OCI-LY1 (cell line): ENCODE measurements at regions not wholly inside any gene's neighbourhood (a gene's known extent, or its start where the extent isn't known, plus 50 kb on each side); places are given as distances from the start of the nearest gene placed in this dataset.

Experiments used
- H2AFZ ChIP-seq: fragments of 200-600 bp; sonication (generic), shearing (Covaris generic); 2 replicates; pipeline ENCODE4 v1.6.0; 2014; ENCODE audit warnings: antibody characterized with exemption, mild to moderate bottlenecking, low read length
- H3F3A ChIP-seq: fragments of 200-600 bp; sonication (generic), shearing (Covaris generic); 2 replicates; pipeline ENCODE4 v1.6.0; 2014; ENCODE audit warnings: mild to moderate bottlenecking, antibody characterized with exemption, low read length, moderate library complexity; ENCODE audit not compliant: insufficient read depth
- H3K27ac ChIP-seq: fragments of 200-600 bp; sonication (generic); 2 replicates; pipeline ENCODE4 v1.5.1; 2014; ENCODE audit warnings: low read length, mixed run types, mild to moderate bottlenecking, low read depth; ENCODE audit not compliant: poor library complexity, severe bottlenecking
- H3K27me3 ChIP-seq: fragments of 200-600 bp; sonication (generic); 2 replicates; pipeline ENCODE4 v1.6.0; 2014; ENCODE audit warnings: antibody characterized with exemption, mild to moderate bottlenecking, low read length, moderate library complexity; ENCODE audit not compliant: insufficient read depth
- H3K36me3 ChIP-seq: fragments of 200-600 bp; sonication (generic); 2 replicates; pipeline ENCODE4 v1.6.1; 2014; ENCODE audit warnings: mild to moderate bottlenecking, antibody characterized with exemption, low read length, moderate library complexity, mixed read lengths; ENCODE audit not compliant: insufficient read depth
- H3K4me1 ChIP-seq: fragments of 200-600 bp; sonication (generic); 2 replicates; pipeline ENCODE4 v1.5.1; 2014; ENCODE audit warnings: mild to moderate bottlenecking, low read length, moderate library complexity; ENCODE audit not compliant: insufficient read depth, severe bottlenecking
- H3K4me2 ChIP-seq: fragments of 200-600 bp; sonication (generic), shearing (Covaris generic); 2 replicates; pipeline ENCODE4 v1.6.1; 2014; ENCODE audit warnings: low read length
- H3K4me3 ChIP-seq: fragments of 200-600 bp; sonication (generic); 2 replicates; pipeline ENCODE4 v1.5.1; 2014; ENCODE audit warnings: low read length, low read depth, mild to moderate bottlenecking, mixed read lengths; ENCODE audit not compliant: poor library complexity, severe bottlenecking
- H3K79me2 ChIP-seq: fragments of 200-600 bp; shearing (Covaris generic); 2 replicates; pipeline ENCODE4 v1.6.1; 2016; ENCODE audit warnings: mixed run types, low read length, mixed read lengths; ENCODE audit not compliant: insufficient read depth
- H3K9ac ChIP-seq: fragments of 200-600 bp; sonication (generic), shearing (Covaris generic); 2 replicates; pipeline ENCODE4 v1.6.1; 2014; ENCODE audit warnings: mild to moderate bottlenecking, low read length, mixed read lengths
- H3K9me2 ChIP-seq: fragments of 200-600 bp; sonication (generic), shearing (Covaris generic); 2 replicates; pipeline ENCODE4 v1.6.1; 2014; ENCODE audit warnings: low read depth, mild to moderate bottlenecking, low read length, mixed read lengths
- H3K9me3 ChIP-seq: fragments of 200-600 bp; shearing (Covaris generic); 2 replicates; pipeline ENCODE4 v1.6.1; 2014; ENCODE audit warnings: low read length, mixed read lengths
- H4K20me1 ChIP-seq: fragments of 200-600 bp; sonication (generic), shearing (Covaris generic); 2 replicates; pipeline ENCODE4 v1.6.0; 2016; ENCODE audit warnings: mild to moderate bottlenecking, low read length; ENCODE audit not compliant: insufficient read depth
- EZH2 ChIP-seq: fragments of 200-600 bp; sonication (generic), shearing (Covaris generic); IDR thresholded peaks from 2 replicates; pipeline ENCODE4 v1.8.0; 2017; ENCODE audit warnings: borderline replicate concordance, mixed run types, mild to moderate bottlenecking, antibody characterized with exemption, low read length, moderate library complexity, mixed read lengths
- TF ChIP-seq, protein P1 (sequence below): fragments of 200-600 bp; sonication (generic), shearing (Covaris generic); IDR thresholded peaks from 2 replicates; pipeline ENCODE4 v1.5.1; 2017; ENCODE audit warnings: mild to moderate bottlenecking, antibody characterized with exemption, low read length, moderate library complexity, mixed read lengths

DNA sequence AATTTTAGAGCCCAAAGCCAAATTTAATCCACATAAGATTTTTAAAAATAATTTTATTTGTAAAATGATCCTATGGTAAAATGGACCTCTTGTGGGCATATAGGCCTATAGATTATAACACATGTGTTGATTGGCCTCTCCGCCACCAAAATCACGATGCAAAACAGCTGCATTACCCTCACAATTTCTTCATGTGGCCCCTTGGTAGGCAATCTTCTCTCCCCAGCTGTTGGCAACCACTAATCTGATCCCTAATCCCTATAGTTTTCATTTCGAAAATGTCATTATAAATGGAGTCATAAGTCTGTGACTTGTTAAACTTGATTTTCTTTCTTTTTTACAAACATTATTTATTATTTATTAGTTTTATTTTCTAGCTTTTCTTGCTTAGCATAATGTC is 263.9 kb upstream of the SULF2 start:
- Histone ChIP-seq H3K4me1 (no peaks in the 10 kb centered on the region), H4K20me1 (no peaks in the 10 kb centered on the region), H3K9me2 (no peaks in the 10 kb centered on the region), H3K27me3 (no peaks in the 10 kb centered on the region), H3K27ac (no peak overlapping the region), H3K4me2 (no peak overlapping the region), H3K9me3 (no peaks in the 10 kb centered on the region), H3F3A (no peaks in the 10 kb centered on the region), H3K9ac (no peak overlapping the region), H3K36me3 (no peaks in the 10 kb centered on the region), H3K79me2 (no peaks in the 10 kb centered on the region), H3K4me3 (no peak overlapping the region), H2AFZ (no peak overlapping the region)
- TF ChIP-seq, protein P1, sequence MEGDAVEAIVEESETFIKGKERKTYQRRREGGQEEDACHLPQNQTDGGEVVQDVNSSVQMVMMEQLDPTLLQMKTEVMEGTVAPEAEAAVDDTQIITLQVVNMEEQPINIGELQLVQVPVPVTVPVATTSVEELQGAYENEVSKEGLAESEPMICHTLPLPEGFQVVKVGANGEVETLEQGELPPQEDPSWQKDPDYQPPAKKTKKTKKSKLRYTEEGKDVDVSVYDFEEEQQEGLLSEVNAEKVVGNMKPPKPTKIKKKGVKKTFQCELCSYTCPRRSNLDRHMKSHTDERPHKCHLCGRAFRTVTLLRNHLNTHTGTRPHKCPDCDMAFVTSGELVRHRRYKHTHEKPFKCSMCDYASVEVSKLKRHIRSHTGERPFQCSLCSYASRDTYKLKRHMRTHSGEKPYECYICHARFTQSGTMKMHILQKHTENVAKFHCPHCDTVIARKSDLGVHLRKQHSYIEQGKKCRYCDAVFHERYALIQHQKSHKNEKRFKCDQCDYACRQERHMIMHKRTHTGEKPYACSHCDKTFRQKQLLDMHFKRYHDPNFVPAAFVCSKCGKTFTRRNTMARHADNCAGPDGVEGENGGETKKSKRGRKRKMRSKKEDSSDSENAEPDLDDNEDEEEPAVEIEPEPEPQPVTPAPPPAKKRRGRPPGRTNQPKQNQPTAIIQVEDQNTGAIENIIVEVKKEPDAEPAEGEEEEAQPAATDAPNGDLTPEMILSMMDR, result no peak
- TF ChIP-seq EZH2, result no peak

DNA sequence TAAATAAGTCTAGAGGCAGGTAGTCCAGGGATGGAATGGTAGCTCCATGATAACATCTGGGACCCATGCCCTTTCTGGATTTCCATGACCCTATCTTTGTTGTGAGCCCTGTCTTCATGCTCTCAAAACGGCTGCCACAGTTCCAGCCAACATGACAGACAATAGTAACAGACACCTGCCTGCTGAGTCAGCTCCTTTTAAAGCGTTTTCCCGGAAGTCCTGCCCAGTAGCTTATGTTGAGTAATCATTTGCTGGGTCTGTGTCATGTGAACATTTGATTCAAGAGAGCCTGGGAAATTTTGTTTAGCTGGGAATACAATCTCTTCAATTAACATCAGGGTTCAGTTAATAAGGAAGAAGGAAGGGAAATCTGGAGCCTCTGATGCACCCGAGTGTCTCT is 262.2 kb upstream of the SULF2 start:
- Histone ChIP-seq H2AFZ (no peak overlapping the region), H3K4me1 (no peaks in the 10 kb centered on the region), H3K9me2 (no peaks in the 10 kb centered on the region), H3K9me3 (no peaks in the 10 kb centered on the region), H4K20me1 (no peaks in the 10 kb centered on the region), H3K4me2 (no peak overlapping the region), H3F3A (no peaks in the 10 kb centered on the region), H3K27me3 (no peaks in the 10 kb centered on the region), H3K27ac (no peak overlapping the region), H3K36me3 (no peaks in the 10 kb centered on the region), H3K79me2 (no peaks in the 10 kb centered on the region), H3K4me3 (no peak overlapping the region), H3K9ac (no peak overlapping the region)
- no peak for TF ChIP-seq EZH2
- TF ChIP-seq, protein P1, result no peak

DNA sequence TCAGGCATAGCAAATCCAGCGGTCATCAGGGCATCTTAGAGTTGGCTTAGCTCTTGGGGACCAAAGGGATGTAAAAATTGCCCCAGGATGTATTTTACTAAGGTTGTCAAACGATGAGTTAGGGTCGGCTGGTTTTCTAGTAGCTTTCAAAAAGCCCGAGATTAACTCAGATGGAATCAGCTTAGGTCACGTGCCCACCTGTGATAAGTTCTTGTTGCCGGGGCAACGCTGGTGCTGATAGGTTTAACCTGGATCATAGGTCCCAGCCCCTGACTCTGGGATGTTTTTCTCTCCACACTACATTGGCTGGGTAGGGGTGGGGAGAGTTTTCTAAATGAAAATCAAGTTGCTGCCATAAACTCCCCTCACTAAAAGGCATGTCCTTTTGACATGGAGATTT is 257.3 kb upstream of the SULF2 start:
- no peaks in the 10 kb centered on the region for H3K9me2 ChIP-seq
- no peaks in the 10 kb centered on the region for H3K36me3 ChIP-seq
- no peaks in the 10 kb centered on the region for H4K20me1 ChIP-seq
- no peak overlapping the region for H2AFZ ChIP-seq
- no peaks in the 10 kb centered on the region for H3F3A ChIP-seq
- no peaks in the 10 kb centered on the region for H3K79me2 ChIP-seq
- TF ChIP-seq EZH2, result no peak
- TF ChIP-seq, protein P1, result no peak
- H3K4me1 ChIP-seq, result no peaks in the 10 kb centered on the region
- H3K4me3 ChIP-seq, result no peak overlapping the region
- no peaks in the 10 kb centered on the region for H3K27me3 ChIP-seq
- H3K27ac ChIP-seq, result no peak overlapping the region
- H3K9ac ChIP-seq, result no peak overlapping the region
- no peak overlapping the region for H3K4me2 ChIP-seq
- H3K9me3 ChIP-seq, result no peaks in the 10 kb centered on the region
